Kidney (tissue), 13 donors: ENCODE measurements at regions not wholly inside any gene's neighbourhood (a gene's known extent, or its start where the extent isn't known, plus 50 kb on each side); places are given as distances from the start of the nearest gene placed in this dataset.

ENCODE experiments used
- DNase-seq, 5 donors: peaks; one replicate each; pipeline ENCODE4 v3.0.0-alpha.2; 2013 to 2020
- FAIRE-seq: peaks from 2 replicates; lab custom pipeline; 2012; peaks lifted over from hg19 to GRCh38; lab: Jason Lieb, UNC
- H3K27ac ChIP-seq, 2 donors: one replicate each; pipeline ENCODE4 v1.7.0; 2013; ENCODE audit warnings: low read depth in 2 of 2, low read length in 2 of 2, inconsistent platforms in 1 of 2
- H3K27me3 ChIP-seq: one replicate; pipeline ENCODE4 v1.7.1; 2013; ENCODE audit warnings: low read length, inconsistent platforms; ENCODE audit not compliant: control insufficient read depth, insufficient read depth
- H3K36me3 ChIP-seq, 3 donors: one replicate each; pipeline versions ENCODE4 v1.7.0 to v1.7.1; 2013; ENCODE audit warnings: low read length in 3 of 3, control low read depth in 1 of 3, inconsistent platforms in 1 of 3; ENCODE audit not compliant: insufficient read depth in 3 of 3, control insufficient read depth in 2 of 3
- H3K4me1 ChIP-seq, 3 donors: one replicate each; pipeline versions ENCODE4 v1.7.0 to v1.7.1; 2013; ENCODE audit warnings: low read length in 3 of 3, inconsistent platforms in 1 of 3, low read depth in 1 of 3; ENCODE audit not compliant: control insufficient read depth in 2 of 3, insufficient read depth in 2 of 3
- H3K4me3 ChIP-seq, 3 donors: one replicate each; pipeline versions ENCODE4 v1.7.0 to v1.8.1; 2013; ENCODE audit warnings: low read length in 3 of 3, control low read depth in 1 of 3, inconsistent platforms in 1 of 3
- H3K9ac ChIP-seq, 3 donors: one replicate each; pipeline versions ENCODE4 v1.7.0 to v1.7.1; 2013; ENCODE audit warnings: low read length in 3 of 3, control low read depth in 1 of 3, inconsistent platforms in 1 of 3
- H3K9me3 ChIP-seq, 3 donors: one replicate each; pipeline versions ENCODE4 v1.7.0 to v1.7.1; 2013; ENCODE audit warnings: low read length in 3 of 3, control low read depth in 1 of 3, inconsistent platforms in 1 of 3; ENCODE audit not compliant: control insufficient read depth in 2 of 3, insufficient read depth in 1 of 3
- CTCF ChIP-seq: IDR thresholded peaks from 3 replicates; pipeline ENCODE4 v1.5.1; 2012; ENCODE audit warnings: mild to moderate bottlenecking, moderate library complexity, borderline replicate concordance; ENCODE audit not compliant: insufficient read depth; ENCODE audit errors: extremely low read depth
- intact Hi-C: fragments of 100-400 bp; cut with DNase I; formaldehyde crosslinking; loops from one replicate; pipeline ENCODE4 v1.11.1; 2022
- donor health status: control.
- donor health status: control.
- donor health status: control.
- donor health status: control.
- donor health status: control.
- donor health status: DM: yes; HTN: yes; CAD: no.
- donor health status: Normal renal cell carcinoma (clear cell type).

GRCh38 chr2:62339413-62339812, 143.5 kb downstream of the B3GNT2 start:
- Histone ChIP-seq H3K4me3 (no peak overlapping the region), H3K27me3 (no peaks in the 10 kb centered on the region), H3K27ac (no peak overlapping the region), H3K9me3 (no peaks in the 10 kb centered on the region), H3K9ac (no peak overlapping the region), H3K4me1 (peaks cover 0 to 4% (median 0%) of the 10 kb centered on the region in 3 donors), H3K36me3 (no peaks in the 10 kb centered on the region)
- DNase-seq (no peak), FAIRE-seq (no peak)
- TF ChIP-seq CTCF, result no peak
- intact Hi-C loops, result no loop called here

GRCh38 chr2:62338111-62338510, 142.2 kb downstream of the B3GNT2 start:
- FAIRE-seq, result no peak
- Histone ChIP-seq H3K9me3 (no peaks in the 10 kb centered on the region), H3K4me1 (peaks cover 0 to 4% (median 0%) of the 10 kb centered on the region in 3 donors), H3K9ac (no peak overlapping the region), H3K27ac (no peak overlapping the region), H3K36me3 (no peaks in the 10 kb centered on the region), H3K4me3 (no peak overlapping the region), H3K27me3 (no peaks in the 10 kb centered on the region)
- no peak for DNase-seq
- no peak for TF ChIP-seq CTCF
- intact Hi-C loops, result no loop called here

- H3K9ac ChIP-seq, result no peak overlapping the region
- no peaks in the 10 kb centered on the region for H3K9me3 ChIP-seq
- FAIRE-seq (no peak), DNase-seq (no peak)
- H3K27me3 ChIP-seq, result no peaks in the 10 kb centered on the region
- TF ChIP-seq CTCF, result no peak
- H3K36me3 ChIP-seq, result no peaks in the 10 kb centered on the region
- intact Hi-C loops, result no loop called here
- peaks cover 0 to 4% (median 0%) of the 10 kb centered on the region in 3 donors for H3K4me1 ChIP-seq
- no peak overlapping the region for H3K27ac ChIP-seq
- no peak overlapping the region for H3K4me3 ChIP-seq
Observed at GRCh38 chr2:62337403-62337802, 141.5 kb downstream of the B3GNT2 start.

- Histone ChIP-seq H3K9ac (no peak overlapping the region), H3K9me3 (no peaks in the 10 kb centered on the region), H3K4me1 (peaks cover 0 to 4% (median 0%) of the 10 kb centered on the region in 3 donors), H3K4me3 (no peak overlapping the region), H3K27ac (no peak overlapping the region), H3K36me3 (no peaks in the 10 kb centered on the region), H3K27me3 (no peaks in the 10 kb centered on the region)
- TF ChIP-seq CTCF, result no peak
- DNase-seq, result peak in 1 of 5 donors; percentile 52
- no peak for FAIRE-seq
- intact Hi-C loops, result no loop called here
Observed at GRCh38 chr2:62335612-62336011, 139.7 kb downstream of the B3GNT2 start.
